ENCODE measurements at regions not wholly inside any gene's neighbourhood (a gene's known extent, or its start where the extent isn't known, plus 50 kb on each side); places are given as distances from the start of the nearest gene placed in this dataset.
"Not testable (repeated sequence)": the region's sequence is repeated elsewhere in the genome, so short reads cannot be mapped to it uniquely, and the experiment has no call there.

- not testable (repeated sequence) for H3K9me3 ChIP-seq (ENCODE audit: control insufficient read depth, insufficient read depth, low read length); H3K4me1 ChIP-seq (ENCODE audit: insufficient read depth, low read length); H3K36me3 ChIP-seq (ENCODE audit: insufficient read depth, low read length)
Measured at GRCh38 chr16:18263046-18263445, 73.5 kb downstream of the NPIPA8 start.

GRCh38 chr16:18261848-18262247 lies 74.7 kb downstream of the NPIPA8 start:
- H3K9me3 ChIP-seq (ENCODE audit: control insufficient read depth, insufficient read depth, low read length); H3K36me3 ChIP-seq (ENCODE audit: insufficient read depth, low read length); H3K4me1 ChIP-seq (ENCODE audit: insufficient read depth, low read length); H3K9ac ChIP-seq (ENCODE audit: low read depth, low read length): not testable (repeated sequence)

More at GRCh38 chr16:18263046-18263445, 73.5 kb downstream of the NPIPA8 start:
- H3K9ac ChIP-seq (ENCODE audit: low read depth, low read length), result not testable (repeated sequence)

GRCh38 chr16:18259496-18260176 lies 76.9 kb downstream of the NPIPA8 start:
- not testable (repeated sequence) for H3K36me3 ChIP-seq (ENCODE audit: insufficient read depth, low read length); H3K9ac ChIP-seq (ENCODE audit: low read depth, low read length); H3K4me1 ChIP-seq (ENCODE audit: insufficient read depth, low read length); H3K9me3 ChIP-seq (ENCODE audit: control insufficient read depth, insufficient read depth, low read length)

GRCh38 chr16:18252943-18253342 lies 83.6 kb downstream of the NPIPA8 start:
- H3K9me3 ChIP-seq (ENCODE audit: control insufficient read depth, insufficient read depth, low read length); H3K36me3 ChIP-seq (ENCODE audit: insufficient read depth, low read length); H3K9ac ChIP-seq (ENCODE audit: low read depth, low read length); H3K4me1 ChIP-seq (ENCODE audit: insufficient read depth, low read length): not testable (repeated sequence)

GRCh38 chr16:18230505-18230904 lies 106.0 kb downstream of the NPIPA8 start:
- H3K9me3 ChIP-seq (ENCODE audit: control insufficient read depth, insufficient read depth, low read length); H3K36me3 ChIP-seq (ENCODE audit: insufficient read depth, low read length); H3K9ac ChIP-seq (ENCODE audit: low read depth, low read length); H3K4me1 ChIP-seq (ENCODE audit: insufficient read depth, low read length): not testable (repeated sequence)

- H3K4me1 ChIP-seq (ENCODE audit: insufficient read depth, low read length); H3K36me3 ChIP-seq (ENCODE audit: insufficient read depth, low read length); H3K9ac ChIP-seq (ENCODE audit: low read depth, low read length); H3K9me3 ChIP-seq (ENCODE audit: control insufficient read depth, insufficient read depth, low read length): not testable (repeated sequence)
Measured at GRCh38 chr16:18222054-18223009, 114.2 kb downstream of the NPIPA8 start.

GRCh38 chr16:18217741-18218140 lies 118.8 kb downstream of the NPIPA8 start:
- H3K9me3 ChIP-seq (ENCODE audit: control insufficient read depth, insufficient read depth, low read length); H3K36me3 ChIP-seq (ENCODE audit: insufficient read depth, low read length); H3K9ac ChIP-seq (ENCODE audit: low read depth, low read length); H3K4me1 ChIP-seq (ENCODE audit: insufficient read depth, low read length): not testable (repeated sequence)

- not testable (repeated sequence) for H3K9ac ChIP-seq (ENCODE audit: low read depth, low read length); H3K4me1 ChIP-seq (ENCODE audit: insufficient read depth, low read length); H3K36me3 ChIP-seq (ENCODE audit: insufficient read depth, low read length); H3K9me3 ChIP-seq (ENCODE audit: control insufficient read depth, insufficient read depth, low read length)
Measured at GRCh38 chr16:18216814-18217213, 119.7 kb downstream of the NPIPA8 start.

GRCh38 chr16:18213810-18214209 lies 122.7 kb downstream of the NPIPA8 start:
- not testable (repeated sequence) for H3K4me1 ChIP-seq (ENCODE audit: insufficient read depth, low read length); H3K9me3 ChIP-seq (ENCODE audit: control insufficient read depth, insufficient read depth, low read length); H3K36me3 ChIP-seq (ENCODE audit: insufficient read depth, low read length); H3K9ac ChIP-seq (ENCODE audit: low read depth, low read length)

GRCh38 chr16:18211505-18211904 lies 125.0 kb downstream of the NPIPA8 start:
- not testable (repeated sequence) for H3K9ac ChIP-seq (ENCODE audit: low read depth, low read length); H3K36me3 ChIP-seq (ENCODE audit: insufficient read depth, low read length); H3K9me3 ChIP-seq (ENCODE audit: control insufficient read depth, insufficient read depth, low read length); H3K4me1 ChIP-seq (ENCODE audit: insufficient read depth, low read length)

GRCh38 chr16:18204786-18205185 lies 131.8 kb downstream of the NPIPA8 start:
- not testable (repeated sequence) for H3K9ac ChIP-seq (ENCODE audit: low read depth, low read length); H3K4me1 ChIP-seq (ENCODE audit: insufficient read depth, low read length); H3K36me3 ChIP-seq (ENCODE audit: insufficient read depth, low read length); H3K9me3 ChIP-seq (ENCODE audit: control insufficient read depth, insufficient read depth, low read length)

- not testable (repeated sequence) for H3K9ac ChIP-seq (ENCODE audit: low read depth, low read length); H3K4me1 ChIP-seq (ENCODE audit: insufficient read depth, low read length); H3K36me3 ChIP-seq (ENCODE audit: insufficient read depth, low read length); H3K9me3 ChIP-seq (ENCODE audit: control insufficient read depth, insufficient read depth, low read length)
Measured at GRCh38 chr16:18204309-18204708, 132.2 kb downstream of the NPIPA8 start.

GRCh38 chr16:18201511-18201910 lies 135.0 kb downstream of the NPIPA8 start:
- H3K9me3 ChIP-seq (ENCODE audit: control insufficient read depth, insufficient read depth, low read length); H3K4me1 ChIP-seq (ENCODE audit: insufficient read depth, low read length); H3K9ac ChIP-seq (ENCODE audit: low read depth, low read length): not testable (repeated sequence)

GRCh38 chr16:18192389-18192788 lies 144.1 kb downstream of the NPIPA8 start:
- not testable (repeated sequence) for H3K4me1 ChIP-seq (ENCODE audit: insufficient read depth, low read length); H3K9ac ChIP-seq (ENCODE audit: low read depth, low read length); H3K9me3 ChIP-seq (ENCODE audit: control insufficient read depth, insufficient read depth, low read length); H3K36me3 ChIP-seq (ENCODE audit: insufficient read depth, low read length)

More at GRCh38 chr16:18201511-18201910, 135.0 kb downstream of the NPIPA8 start:
- not testable (repeated sequence) for H3K36me3 ChIP-seq (ENCODE audit: insufficient read depth, low read length)

- not testable (repeated sequence) for H3K4me1 ChIP-seq (ENCODE audit: insufficient read depth, low read length); H3K9me3 ChIP-seq (ENCODE audit: control insufficient read depth, insufficient read depth, low read length); H3K9ac ChIP-seq (ENCODE audit: low read depth, low read length); H3K36me3 ChIP-seq (ENCODE audit: insufficient read depth, low read length)
Measured at GRCh38 chr16:18190179-18190578, 146.4 kb downstream of the NPIPA8 start.

Data from ES-I3 (cell line).